ENCODE measurements at regions not wholly inside any gene's neighbourhood (a gene's known extent, or its start where the extent isn't known, plus 50 kb on each side); places are given as distances from the start of the nearest gene placed in this dataset.

- Histone ChIP-seq H3K36me3 (ENCODE audit: control insufficient read depth, insufficient read depth, low read length) (no peaks in the 10 kb centered on the region), H3K4me1 (ENCODE audit: control insufficient read depth, insufficient read depth, low read length) (no peaks in the 10 kb centered on the region), H3K27me3 (ENCODE audit: control insufficient read depth, insufficient read depth, low read length) (no peaks in the 10 kb centered on the region), H3K9me3 (replicated peaks; ENCODE audit: control insufficient read depth, low read depth, low read length) (no peaks in the 10 kb centered on the region), H3K27ac (ENCODE audit: low read length) (no peak overlapping the region), H3K4me3 (ENCODE audit: low read length) (no peak overlapping the region)
- no peak for DNase-seq
- 40% methylated on average over 1 of the region's 3 CpGs for WGBS (ENCODE audit: insufficient coverage)
These were observed 594.7 kb downstream of the SMARCA1 start for GRCh38 chrX:128928636-128929035.

- Histone ChIP-seq H3K36me3 (ENCODE audit: control insufficient read depth, insufficient read depth, low read length) (no peaks in the 10 kb centered on the region), H3K27ac (ENCODE audit: low read length) (no peak overlapping the region), H3K9me3 (replicated peaks; ENCODE audit: control insufficient read depth, low read depth, low read length) (no peaks in the 10 kb centered on the region), H3K4me1 (ENCODE audit: control insufficient read depth, insufficient read depth, low read length) (no peaks in the 10 kb centered on the region), H3K4me3 (ENCODE audit: low read length) (no peak overlapping the region), H3K27me3 (ENCODE audit: control insufficient read depth, insufficient read depth, low read length) (no peaks in the 10 kb centered on the region)
- no CpG with 5 or more reads among the region's 2 CpGs for WGBS (ENCODE audit: insufficient coverage)
- DNase-seq, result no peak
These were observed 595.9 kb downstream of the SMARCA1 start for GRCh38 chrX:128927363-128927762.

GRCh38 chrX:128906753-128907152 is 616.5 kb downstream of the SMARCA1 start:
- Histone ChIP-seq H3K4me3 (ENCODE audit: low read length) (no peak overlapping the region), H3K27me3 (ENCODE audit: control insufficient read depth, insufficient read depth, low read length) (no peaks in the 10 kb centered on the region), H3K36me3 (ENCODE audit: control insufficient read depth, insufficient read depth, low read length) (no peaks in the 10 kb centered on the region), H3K9me3 (replicated peaks; ENCODE audit: control insufficient read depth, low read depth, low read length) (no peaks in the 10 kb centered on the region), H3K4me1 (ENCODE audit: control insufficient read depth, insufficient read depth, low read length) (no peaks in the 10 kb centered on the region), H3K27ac (ENCODE audit: low read length) (no peak overlapping the region)
- WGBS (ENCODE audit: insufficient coverage), result 39% methylated on average over 5 of the region's 5 CpGs
- no peak for DNase-seq

GRCh38 chrX:128901018-128901417 is 622.3 kb downstream of the SMARCA1 start:
- Histone ChIP-seq H3K9me3 (replicated peaks; ENCODE audit: control insufficient read depth, low read depth, low read length) (no peaks in the 10 kb centered on the region), H3K36me3 (ENCODE audit: control insufficient read depth, insufficient read depth, low read length) (no peaks in the 10 kb centered on the region), H3K27me3 (ENCODE audit: control insufficient read depth, insufficient read depth, low read length) (no peaks in the 10 kb centered on the region), H3K27ac (ENCODE audit: low read length) (no peak overlapping the region), H3K4me1 (ENCODE audit: control insufficient read depth, insufficient read depth, low read length) (no peaks in the 10 kb centered on the region), H3K4me3 (ENCODE audit: low read length) (no peak overlapping the region)
- no peak for DNase-seq
- WGBS (ENCODE audit: insufficient coverage), result no CpG with 5 or more reads among the region's 2 CpGs

GRCh38 chrX:128897621-128898020 is 625.7 kb downstream of the SMARCA1 start:
- WGBS (ENCODE audit: insufficient coverage), result no CpG with 5 or more reads among the region's 3 CpGs
- no peaks in the 10 kb centered on the region for H3K4me1 ChIP-seq (ENCODE audit: control insufficient read depth, insufficient read depth, low read length)

GRCh38 chrX:128891554-128891953 is 631.7 kb downstream of the SMARCA1 start:
- H3K9me3 ChIP-seq (replicated peaks; ENCODE audit: control insufficient read depth, low read depth, low read length), result no peaks in the 10 kb centered on the region
- no peaks in the 10 kb centered on the region for H3K36me3 ChIP-seq (ENCODE audit: control insufficient read depth, insufficient read depth, low read length)
- no peak overlapping the region for H3K4me3 ChIP-seq (ENCODE audit: low read length)
- DNase-seq, result no peak
- WGBS (ENCODE audit: insufficient coverage), result 73% methylated on average over 7 of the region's 7 CpGs
- no peaks in the 10 kb centered on the region for H3K27me3 ChIP-seq (ENCODE audit: control insufficient read depth, insufficient read depth, low read length)
- H3K4me1 ChIP-seq (ENCODE audit: control insufficient read depth, insufficient read depth, low read length), result no peaks in the 10 kb centered on the region
- H3K27ac ChIP-seq (ENCODE audit: low read length), result no peak overlapping the region

More at GRCh38 chrX:128897621-128898020, 625.7 kb downstream of the SMARCA1 start:
- Histone ChIP-seq H3K27ac (ENCODE audit: low read length) (no peak overlapping the region), H3K27me3 (ENCODE audit: control insufficient read depth, insufficient read depth, low read length) (no peaks in the 10 kb centered on the region), H3K4me3 (ENCODE audit: low read length) (no peak overlapping the region), H3K36me3 (ENCODE audit: control insufficient read depth, insufficient read depth, low read length) (no peaks in the 10 kb centered on the region), H3K9me3 (replicated peaks; ENCODE audit: control insufficient read depth, low read depth, low read length) (no peaks in the 10 kb centered on the region)
- DNase-seq, result no peak

- DNase-seq, result no peak
- 71% methylated on average over 1 of the region's 2 CpGs for WGBS (ENCODE audit: insufficient coverage)
- H3K4me3 ChIP-seq (ENCODE audit: low read length), result no peak overlapping the region
- H3K9me3 ChIP-seq (replicated peaks; ENCODE audit: control insufficient read depth, low read depth, low read length), result no peaks in the 10 kb centered on the region
- H3K36me3 ChIP-seq (ENCODE audit: control insufficient read depth, insufficient read depth, low read length), result no peaks in the 10 kb centered on the region
- no peaks in the 10 kb centered on the region for H3K27me3 ChIP-seq (ENCODE audit: control insufficient read depth, insufficient read depth, low read length)
- no peaks in the 10 kb centered on the region for H3K4me1 ChIP-seq (ENCODE audit: control insufficient read depth, insufficient read depth, low read length)
- no peak overlapping the region for H3K27ac ChIP-seq (ENCODE audit: low read length)
These were observed 638.9 kb downstream of the SMARCA1 start for GRCh38 chrX:128884430-128884829.

- Histone ChIP-seq H3K9me3 (replicated peaks; ENCODE audit: control insufficient read depth, low read depth, low read length) (no peaks in the 10 kb centered on the region), H3K4me1 (ENCODE audit: control insufficient read depth, insufficient read depth, low read length) (no peaks in the 10 kb centered on the region), H3K4me3 (ENCODE audit: low read length) (no peak overlapping the region), H3K27ac (ENCODE audit: low read length) (no peak overlapping the region), H3K36me3 (ENCODE audit: control insufficient read depth, insufficient read depth, low read length) (no peaks in the 10 kb centered on the region), H3K27me3 (ENCODE audit: control insufficient read depth, insufficient read depth, low read length) (no peaks in the 10 kb centered on the region)
- no CpG with 5 or more reads among the region's 3 CpGs for WGBS (ENCODE audit: insufficient coverage)
- no peak for DNase-seq
These were observed 639.6 kb downstream of the SMARCA1 start for GRCh38 chrX:128883650-128884049.

- no peak for DNase-seq
- no peaks in the 10 kb centered on the region for H3K4me1 ChIP-seq (ENCODE audit: control insufficient read depth, insufficient read depth, low read length)
- H3K36me3 ChIP-seq (ENCODE audit: control insufficient read depth, insufficient read depth, low read length), result no peaks in the 10 kb centered on the region
- H3K27me3 ChIP-seq (ENCODE audit: control insufficient read depth, insufficient read depth, low read length), result no peaks in the 10 kb centered on the region
- H3K27ac ChIP-seq (ENCODE audit: low read length), result no peak overlapping the region
- no peaks in the 10 kb centered on the region for H3K9me3 ChIP-seq (replicated peaks; ENCODE audit: control insufficient read depth, low read depth, low read length)
- H3K4me3 ChIP-seq (ENCODE audit: low read length), result no peak overlapping the region
These were observed 652.9 kb downstream of the SMARCA1 start for GRCh38 chrX:128870361-128870760.

- H3K9me3 ChIP-seq (replicated peaks; ENCODE audit: control insufficient read depth, low read depth, low read length), result no peaks in the 10 kb centered on the region
- H3K4me1 ChIP-seq (ENCODE audit: control insufficient read depth, insufficient read depth, low read length), result no peaks in the 10 kb centered on the region
- no peaks in the 10 kb centered on the region for H3K27me3 ChIP-seq (ENCODE audit: control insufficient read depth, insufficient read depth, low read length)
- no peak for DNase-seq
- no peak overlapping the region for H3K4me3 ChIP-seq (ENCODE audit: low read length)
- H3K36me3 ChIP-seq (ENCODE audit: control insufficient read depth, insufficient read depth, low read length), result no peaks in the 10 kb centered on the region
- no CpG with 5 or more reads among the region's 2 CpGs for WGBS (ENCODE audit: insufficient coverage)
- H3K27ac ChIP-seq (ENCODE audit: low read length), result no peak overlapping the region
These were observed 660.7 kb downstream of the SMARCA1 start for GRCh38 chrX:128862557-128862956.

GRCh38 chrX:128848374-128848773 is 674.9 kb downstream of the SMARCA1 start:
- H3K4me3 ChIP-seq (ENCODE audit: low read length), result no peak overlapping the region
- no peaks in the 10 kb centered on the region for H3K9me3 ChIP-seq (replicated peaks; ENCODE audit: control insufficient read depth, low read depth, low read length)
- H3K27ac ChIP-seq (ENCODE audit: low read length), result no peak overlapping the region
- H3K36me3 ChIP-seq (ENCODE audit: control insufficient read depth, insufficient read depth, low read length), result no peaks in the 10 kb centered on the region
- no peaks in the 10 kb centered on the region for H3K27me3 ChIP-seq (ENCODE audit: control insufficient read depth, insufficient read depth, low read length)
- peak; percentile 4 for DNase-seq
- H3K4me1 ChIP-seq (ENCODE audit: control insufficient read depth, insufficient read depth, low read length), result no peaks in the 10 kb centered on the region
- WGBS (ENCODE audit: insufficient coverage), result no CpG with 5 or more reads among the region's 3 CpGs
